Tibial nerve (tissue), 4 donors: ENCODE measurements at regions not wholly inside any gene's neighbourhood (a gene's known extent, or its start where the extent isn't known, plus 50 kb on each side); places are given as distances from the start of the nearest gene placed in this dataset.

Source experiments
- DNase-seq, 2 donors: peaks; one replicate each; pipeline ENCODE4 v3.0.0-alpha.2; 2019; ENCODE audit warnings: low spot score in 2 of 2
- H3K27ac ChIP-seq, 4 donors: fragments of 200-600 bp; sonication (generic) in 3 of 4; one replicate each; pipeline ENCODE4 v1.5.1; 2017 to 2019; ENCODE audit warnings: mild to moderate bottlenecking in 1 of 4
- H3K27me3 ChIP-seq, 2 donors: fragments of 200-600 bp; sonication (generic) in 1 of 2; one replicate each; pipeline versions ENCODE4 v1.5.1 to v1.6.0; 2017 to 2019
- H3K36me3 ChIP-seq, 3 donors: fragments of 200-600 bp; sonication (generic); one replicate each; pipeline ENCODE4 v1.5.1; 2018 to 2019
- H3K4me1 ChIP-seq, 4 donors: fragments of 200-600 bp; sonication (generic) in 3 of 4; one replicate each; pipeline ENCODE4 v1.5.1; 2017 to 2019
- H3K4me3 ChIP-seq, 4 donors: fragments of 200-600 bp; sonication (generic) in 3 of 4; one replicate each; pipeline ENCODE4 v1.5.1; 2017 to 2019; ENCODE audit warnings: mild to moderate bottlenecking in 1 of 4, moderate library complexity in 1 of 4
- H3K9me3 ChIP-seq, 4 donors: fragments of 200-600 bp; sonication (generic) in 3 of 4; one replicate each; pipeline ENCODE4 v1.5.1; 2017 to 2019
- CTCF ChIP-seq, 5 experiments: fragments of 200-600 bp in 3 of 5; fragments of 450-650 bp in 2 of 5; sonication (generic) in 3 of 5; IDR thresholded peaks; one replicate each; pipeline ENCODE4 v1.5.1; 2016 to 2019; ENCODE audit warnings: antibody characterized with exemption in 5 of 5, mild to moderate bottlenecking in 3 of 5, moderate library complexity in 2 of 5
- EP300 ChIP-seq, 2 donors: sonication (generic); formaldehyde crosslinking; IDR thresholded peaks; one replicate each; pipeline ENCODE4 v1.6.1; 2017; ENCODE audit warnings: antibody characterized with exemption in 2 of 2, mild to moderate bottlenecking in 1 of 2
- POLR2A ChIP-seq, 2 donors: fragments of 450-650 bp; IDR thresholded peaks; one replicate each; pipeline ENCODE4 v1.6.1; 2017; ENCODE audit warnings: antibody characterized with exemption in 2 of 2, mild to moderate bottlenecking in 2 of 2, moderate library complexity in 2 of 2
- whole genome bisulfite sequencing, 2 donors: methylation state at CpG; one replicate each; pipeline ENCODE4 v1.1.5; 2018; 5-methylcytosine and 5-hydroxymethylcytosine counted together

- H3K36me3 ChIP-seq, result no peaks in the 10 kb centered on the region
- no peak overlapping the region for H3K27ac ChIP-seq
- no peak overlapping the region for H3K4me3 ChIP-seq
- TF ChIP-seq EP300 (IDR thresholded peaks at IDR 0.05) (no peak), POLR2A (IDR thresholded peaks at IDR 0.05) (no peak), CTCF (IDR thresholded peaks at IDR 0.05) (no peak)
- no peaks in the 10 kb centered on the region for H3K4me1 ChIP-seq
- no peak for DNase-seq
- H3K9me3 ChIP-seq, result no peaks in the 10 kb centered on the region
- no peaks in the 10 kb centered on the region for H3K27me3 ChIP-seq
These were observed 742.8 kb upstream of the TBX3 start for GRCh38 chr12:115426732-115427131.

DNA sequence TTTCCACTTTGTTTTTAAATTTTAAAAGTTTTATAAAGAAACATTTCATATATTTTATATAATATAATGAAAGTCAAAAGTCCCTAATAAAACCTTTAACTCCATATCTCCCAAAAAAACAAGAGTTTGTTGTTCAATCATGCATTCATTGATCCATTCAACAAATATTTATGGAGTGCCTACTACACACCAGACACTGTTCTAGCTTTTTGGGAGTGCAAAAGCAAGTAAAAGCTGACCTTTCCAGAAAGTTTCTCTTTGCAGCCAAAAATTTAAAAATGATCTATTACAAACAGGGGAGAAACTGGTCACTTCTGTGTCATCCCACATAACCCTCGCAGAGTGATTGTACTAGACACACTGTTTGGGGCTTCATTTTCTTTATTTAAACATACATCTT is 740.0 kb upstream of the TBX3 start:
- H3K36me3 ChIP-seq, result no peaks in the 10 kb centered on the region
- H3K27ac ChIP-seq, result no peak overlapping the region
- H3K4me3 ChIP-seq, result no peak overlapping the region
- no peaks in the 10 kb centered on the region for H3K9me3 ChIP-seq
- TF ChIP-seq EP300 (IDR thresholded peaks at IDR 0.05) (no peak), CTCF (IDR thresholded peaks at IDR 0.05) (no peak), POLR2A (IDR thresholded peaks at IDR 0.05) (no peak)
- no peaks in the 10 kb centered on the region for H3K4me1 ChIP-seq
- WGBS, 2 donors, result 50 to 52% methylated on average over 1 of the region's 1 CpG
- DNase-seq, result no peak
- H3K27me3 ChIP-seq, result no peaks in the 10 kb centered on the region

DNA sequence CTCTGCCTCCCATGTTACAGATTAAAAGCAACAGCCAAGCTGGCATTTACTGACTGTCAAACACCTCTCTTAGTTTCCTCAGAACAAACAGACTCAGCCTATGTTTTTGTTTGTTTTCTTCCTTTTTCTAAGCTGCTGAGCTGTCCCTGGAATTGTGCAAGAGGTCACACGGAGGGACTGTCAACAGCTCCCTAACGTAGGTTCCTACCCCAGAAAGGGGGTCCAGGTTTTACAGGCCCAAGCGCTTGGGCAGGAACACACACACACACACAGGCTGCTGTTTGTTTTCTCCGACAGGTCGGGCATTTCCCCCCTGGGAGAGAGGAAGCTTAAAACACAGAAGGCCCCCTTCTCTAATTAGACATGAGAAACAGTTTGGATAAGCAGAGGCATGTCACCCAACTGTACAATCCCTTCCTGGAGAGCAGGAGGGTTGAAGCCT is 739.6 kb upstream of the TBX3 start:
- Histone ChIP-seq H3K27me3 (no peaks in the 10 kb centered on the region), H3K4me3 (no peak overlapping the region), H3K27ac (no peak overlapping the region), H3K9me3 (no peaks in the 10 kb centered on the region), H3K4me1 (no peaks in the 10 kb centered on the region), H3K36me3 (no peaks in the 10 kb centered on the region)
- TF ChIP-seq EP300 (IDR thresholded peaks at IDR 0.05), result no peak
- WGBS, 2 donors, result 42 to 58% methylated on average over 5 of the region's 5 CpGs
- no peak for DNase-seq

DNA sequence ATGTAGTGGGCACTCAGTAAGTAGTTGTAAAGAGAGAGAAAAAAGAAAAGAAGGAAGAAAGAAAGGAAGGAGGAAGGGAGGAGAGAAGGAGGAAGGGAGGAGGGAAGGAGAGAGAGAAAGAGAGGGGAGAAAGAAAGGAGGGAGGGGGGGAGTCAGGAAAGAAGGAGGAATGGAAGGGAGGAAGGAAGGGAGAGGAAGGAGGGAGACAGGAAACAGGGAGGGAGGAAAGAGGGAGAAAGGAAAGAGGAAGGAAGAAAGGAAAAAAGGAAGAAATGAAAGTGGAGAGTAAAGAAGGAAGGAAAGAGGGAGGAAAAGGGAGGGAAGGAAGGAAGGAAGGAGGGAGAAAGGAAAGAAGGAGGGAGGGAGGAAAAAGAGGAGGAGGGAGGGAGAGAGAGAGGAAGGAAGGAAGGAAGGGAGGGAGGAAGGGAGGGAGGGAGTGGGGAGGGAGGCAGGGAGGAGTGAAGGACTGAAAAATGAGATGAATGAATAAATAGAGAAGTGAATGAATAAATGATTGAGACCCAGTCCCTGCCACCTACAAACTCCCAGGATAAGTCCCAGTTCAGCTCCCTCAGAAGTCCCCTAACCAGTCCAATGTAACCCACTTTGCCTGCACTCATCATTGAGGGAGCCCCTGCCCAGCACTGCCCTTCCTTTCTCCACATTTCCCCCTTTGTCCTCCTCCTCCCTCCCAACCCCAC is 739.0 kb upstream of the TBX3 start:
- Histone ChIP-seq H3K9me3 (no peaks in the 10 kb centered on the region), H3K4me1 (no peaks in the 10 kb centered on the region), H3K36me3 (no peaks in the 10 kb centered on the region), H3K4me3 (no peak overlapping the region), H3K27me3 (no peaks in the 10 kb centered on the region), H3K27ac (no peak overlapping the region)
- DNase-seq, result no peak
- TF ChIP-seq EP300 (IDR thresholded peaks at IDR 0.05) (no peak), POLR2A (IDR thresholded peaks at IDR 0.05) (no peak), CTCF (IDR thresholded peaks at IDR 0.05) (no peak)

GRCh38 chr12:115421796-115422709 is 738.1 kb upstream of the TBX3 start:
- WGBS, 2 donors, result 70 to 76% methylated on average over 9 of the region's 9 CpGs
- Histone ChIP-seq H3K4me1 (no peaks in the 10 kb centered on the region), H3K36me3 (no peaks in the 10 kb centered on the region), H3K9me3 (peaks cover 0 to 3% (median 0%) of the 10 kb centered on the region in 4 donors), H3K27ac (no peak overlapping the region), H3K4me3 (no peak overlapping the region), H3K27me3 (no peaks in the 10 kb centered on the region)
- no peak for DNase-seq
- TF ChIP-seq CTCF (IDR thresholded peaks at IDR 0.05) (no peak), POLR2A (IDR thresholded peaks at IDR 0.05) (no peak), EP300 (IDR thresholded peaks at IDR 0.05) (no peak)
